ENCODE measurements at regions not wholly inside any gene's neighbourhood (a gene's known extent, or its start where the extent isn't known, plus 50 kb on each side); places are given as distances from the start of the nearest gene placed in this dataset.

DNA sequence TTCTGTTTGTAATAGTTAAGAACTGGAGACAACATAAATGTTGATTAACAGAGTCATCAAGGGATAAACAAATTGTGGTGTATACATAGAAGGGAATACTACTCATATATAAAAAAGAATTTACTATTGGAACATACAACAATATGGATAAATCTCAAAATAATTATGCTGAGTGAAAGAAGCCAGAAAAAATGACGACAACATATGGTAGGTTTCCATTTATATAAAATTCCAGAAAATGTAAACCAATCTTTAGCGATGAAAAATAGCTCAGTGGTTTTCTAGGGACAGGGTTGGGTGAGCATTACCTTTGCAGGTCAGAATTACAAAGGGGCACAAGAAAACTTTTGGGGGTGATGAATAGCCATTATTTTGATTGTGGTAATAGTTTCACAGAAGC lies 431.6 kb downstream of the PTPRU start:
- TF ChIP-seq, protein P1, sequence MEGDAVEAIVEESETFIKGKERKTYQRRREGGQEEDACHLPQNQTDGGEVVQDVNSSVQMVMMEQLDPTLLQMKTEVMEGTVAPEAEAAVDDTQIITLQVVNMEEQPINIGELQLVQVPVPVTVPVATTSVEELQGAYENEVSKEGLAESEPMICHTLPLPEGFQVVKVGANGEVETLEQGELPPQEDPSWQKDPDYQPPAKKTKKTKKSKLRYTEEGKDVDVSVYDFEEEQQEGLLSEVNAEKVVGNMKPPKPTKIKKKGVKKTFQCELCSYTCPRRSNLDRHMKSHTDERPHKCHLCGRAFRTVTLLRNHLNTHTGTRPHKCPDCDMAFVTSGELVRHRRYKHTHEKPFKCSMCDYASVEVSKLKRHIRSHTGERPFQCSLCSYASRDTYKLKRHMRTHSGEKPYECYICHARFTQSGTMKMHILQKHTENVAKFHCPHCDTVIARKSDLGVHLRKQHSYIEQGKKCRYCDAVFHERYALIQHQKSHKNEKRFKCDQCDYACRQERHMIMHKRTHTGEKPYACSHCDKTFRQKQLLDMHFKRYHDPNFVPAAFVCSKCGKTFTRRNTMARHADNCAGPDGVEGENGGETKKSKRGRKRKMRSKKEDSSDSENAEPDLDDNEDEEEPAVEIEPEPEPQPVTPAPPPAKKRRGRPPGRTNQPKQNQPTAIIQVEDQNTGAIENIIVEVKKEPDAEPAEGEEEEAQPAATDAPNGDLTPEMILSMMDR (IDR thresholded peaks at IDR 0.05): no peak
- no peak for TF ChIP-seq EP300 (IDR thresholded peaks at IDR 0.05)

All from esophagus muscularis mucosa (tissue), 3 donors.